OCI-LY1 (cell line): ENCODE measurements at regions not wholly inside any gene's neighbourhood (a gene's known extent, or its start where the extent isn't known, plus 50 kb on each side); places are given as distances from the start of the nearest gene placed in this dataset.
"Not testable (repeated sequence)": the region's sequence is repeated elsewhere in the genome, so short reads cannot be mapped to it uniquely, and the experiment has no call there.

Source experiments
- H2AFZ ChIP-seq: fragments of 200-600 bp; sonication (generic), shearing (Covaris generic); 2 replicates; pipeline ENCODE4 v1.6.0; 2014; ENCODE audit warnings: antibody characterized with exemption, mild to moderate bottlenecking, low read length
- H3F3A ChIP-seq: fragments of 200-600 bp; sonication (generic), shearing (Covaris generic); 2 replicates; pipeline ENCODE4 v1.6.0; 2014; ENCODE audit warnings: mild to moderate bottlenecking, antibody characterized with exemption, low read length, moderate library complexity; ENCODE audit not compliant: insufficient read depth
- H3K27ac ChIP-seq: fragments of 200-600 bp; sonication (generic); 2 replicates; pipeline ENCODE4 v1.5.1; 2014; ENCODE audit warnings: low read length, mixed run types, mild to moderate bottlenecking, low read depth; ENCODE audit not compliant: poor library complexity, severe bottlenecking
- H3K27me3 ChIP-seq: fragments of 200-600 bp; sonication (generic); 2 replicates; pipeline ENCODE4 v1.6.0; 2014; ENCODE audit warnings: antibody characterized with exemption, mild to moderate bottlenecking, low read length, moderate library complexity; ENCODE audit not compliant: insufficient read depth
- H3K36me3 ChIP-seq: fragments of 200-600 bp; sonication (generic); 2 replicates; pipeline ENCODE4 v1.6.1; 2014; ENCODE audit warnings: mild to moderate bottlenecking, antibody characterized with exemption, low read length, moderate library complexity, mixed read lengths; ENCODE audit not compliant: insufficient read depth
- H3K4me1 ChIP-seq: fragments of 200-600 bp; sonication (generic); 2 replicates; pipeline ENCODE4 v1.5.1; 2014; ENCODE audit warnings: mild to moderate bottlenecking, low read length, moderate library complexity; ENCODE audit not compliant: insufficient read depth, severe bottlenecking
- H3K4me2 ChIP-seq: fragments of 200-600 bp; sonication (generic), shearing (Covaris generic); 2 replicates; pipeline ENCODE4 v1.6.1; 2014; ENCODE audit warnings: low read length
- H3K4me3 ChIP-seq: fragments of 200-600 bp; sonication (generic); 2 replicates; pipeline ENCODE4 v1.5.1; 2014; ENCODE audit warnings: low read length, low read depth, mild to moderate bottlenecking, mixed read lengths; ENCODE audit not compliant: poor library complexity, severe bottlenecking
- H3K79me2 ChIP-seq: fragments of 200-600 bp; shearing (Covaris generic); 2 replicates; pipeline ENCODE4 v1.6.1; 2016; ENCODE audit warnings: mixed run types, low read length, mixed read lengths; ENCODE audit not compliant: insufficient read depth
- H3K9ac ChIP-seq: fragments of 200-600 bp; sonication (generic), shearing (Covaris generic); 2 replicates; pipeline ENCODE4 v1.6.1; 2014; ENCODE audit warnings: mild to moderate bottlenecking, low read length, mixed read lengths
- H3K9me2 ChIP-seq: fragments of 200-600 bp; sonication (generic), shearing (Covaris generic); 2 replicates; pipeline ENCODE4 v1.6.1; 2014; ENCODE audit warnings: low read depth, mild to moderate bottlenecking, low read length, mixed read lengths
- H3K9me3 ChIP-seq: fragments of 200-600 bp; shearing (Covaris generic); 2 replicates; pipeline ENCODE4 v1.6.1; 2014; ENCODE audit warnings: low read length, mixed read lengths
- H4K20me1 ChIP-seq: fragments of 200-600 bp; sonication (generic), shearing (Covaris generic); 2 replicates; pipeline ENCODE4 v1.6.0; 2016; ENCODE audit warnings: mild to moderate bottlenecking, low read length; ENCODE audit not compliant: insufficient read depth
- CTCF ChIP-seq: fragments of 200-600 bp; sonication (generic), shearing (Covaris generic); IDR thresholded peaks from 2 replicates; pipeline ENCODE4 v1.5.1; 2017; ENCODE audit warnings: mild to moderate bottlenecking, antibody characterized with exemption, low read length, moderate library complexity, mixed read lengths
- EZH2 ChIP-seq: fragments of 200-600 bp; sonication (generic), shearing (Covaris generic); IDR thresholded peaks from 2 replicates; pipeline ENCODE4 v1.8.0; 2017; ENCODE audit warnings: borderline replicate concordance, mixed run types, mild to moderate bottlenecking, antibody characterized with exemption, low read length, moderate library complexity, mixed read lengths

- H3F3A ChIP-seq, H3K9ac ChIP-seq, H3K9me2 ChIP-seq, H3K4me1 ChIP-seq, H3K79me2 ChIP-seq, H3K36me3 ChIP-seq, H4K20me1 ChIP-seq, H3K27ac ChIP-seq, H3K9me3 ChIP-seq, H2AFZ ChIP-seq, H3K27me3 ChIP-seq: not testable (repeated sequence)
- peak; percentile 73 for TF ChIP-seq CTCF
- peak overlapping the region; percentile 40 for H3K4me3 ChIP-seq
- peak overlapping the region; percentile 34 for H3K4me2 ChIP-seq
Measured at GRCh38 chr17:30697619-30698460, 126.7 kb downstream of the CRLF3 start.

GRCh38 chr17:30696234-30696633, 128.3 kb downstream of the CRLF3 start:
- H3F3A ChIP-seq, result no peaks in the 10 kb centered on the region
- H3K9ac ChIP-seq, result no peak overlapping the region
- no peak overlapping the region for H2AFZ ChIP-seq
- H3K9me2 ChIP-seq, result no peaks in the 10 kb centered on the region
- no peak overlapping the region for H3K27ac ChIP-seq
- H3K27me3 ChIP-seq, result no peaks in the 10 kb centered on the region
- TF ChIP-seq CTCF (no peak), EZH2 (no peak)
- H3K9me3 ChIP-seq, result no peaks in the 10 kb centered on the region
- no peaks in the 10 kb centered on the region for H3K36me3 ChIP-seq
- H3K4me2 ChIP-seq, result no peak overlapping the region
- H3K4me1 ChIP-seq, result peaks cover 6% of the 10 kb centered on the region
- no peak overlapping the region for H3K4me3 ChIP-seq
- H4K20me1 ChIP-seq, result no peaks in the 10 kb centered on the region
- H3K79me2 ChIP-seq, result no peaks in the 10 kb centered on the region

- H3K9me2 ChIP-seq, H2AFZ ChIP-seq, H3K27ac ChIP-seq, H3K36me3 ChIP-seq, H3K4me3 ChIP-seq, H3F3A ChIP-seq, H3K4me1 ChIP-seq, H3K9me3 ChIP-seq, H4K20me1 ChIP-seq, H3K4me2 ChIP-seq, H3K27me3 ChIP-seq, H3K79me2 ChIP-seq, H3K9ac ChIP-seq: not testable (repeated sequence)
Measured at GRCh38 chr17:30695265-30695811, 129.2 kb downstream of the CRLF3 start.

- not testable (repeated sequence) for H3K27ac ChIP-seq, H3K9me2 ChIP-seq, H3K4me3 ChIP-seq, H4K20me1 ChIP-seq, H3K4me1 ChIP-seq, H3K9ac ChIP-seq, H3K9me3 ChIP-seq, H3F3A ChIP-seq, H3K79me2 ChIP-seq, H3K27me3 ChIP-seq, H3K36me3 ChIP-seq, H2AFZ ChIP-seq
- peak overlapping the region; percentile 29 for H3K4me2 ChIP-seq
- TF ChIP-seq CTCF, result peak; percentile 31; the same call in 1 of the 2 replicates
Measured at GRCh38 chr17:30693772-30694171, 130.7 kb downstream of the CRLF3 start.

- not testable (repeated sequence) for H4K20me1 ChIP-seq, H3K4me2 ChIP-seq, H3K9me2 ChIP-seq, H3K27me3 ChIP-seq, H3K36me3 ChIP-seq, H3K79me2 ChIP-seq, H2AFZ ChIP-seq, H3K9me3 ChIP-seq, H3K9ac ChIP-seq, H3K27ac ChIP-seq, H3K4me1 ChIP-seq, H3K4me3 ChIP-seq, H3F3A ChIP-seq
Measured at GRCh38 chr17:30689266-30690000, 135.1 kb downstream of the CRLF3 start.
